ENCODE measurements at regions not wholly inside any gene's neighbourhood (a gene's known extent, or its start where the extent isn't known, plus 50 kb on each side); places are given as distances from the start of the nearest gene placed in this dataset.

GRCh38 chr2:173463846-173464245 is 109.2 kb downstream of the CDCA7 start:
- H3K27ac ChIP-seq = no peak overlapping the region
- TF ChIP-seq ZFX (IDR thresholded peaks at IDR 0.05; ENCODE audit: borderline replicate concordance) (no peak), CTCF (IDR thresholded peaks at IDR 0.05) (no peak)

GRCh38 chr2:173467751-173468150 is 113.1 kb downstream of the CDCA7 start:
- H3K27ac ChIP-seq = no peak overlapping the region
- TF ChIP-seq CTCF (IDR thresholded peaks at IDR 0.05) (no peak), ZFX (IDR thresholded peaks at IDR 0.05; ENCODE audit: borderline replicate concordance) (no peak)

- no peak overlapping the region for H3K27ac ChIP-seq
- TF ChIP-seq CTCF (IDR thresholded peaks at IDR 0.05) = no peak
- no peak for TF ChIP-seq ZFX (IDR thresholded peaks at IDR 0.05; ENCODE audit: borderline replicate concordance)
Measured at GRCh38 chr2:173468266-173468793, 113.7 kb downstream of the CDCA7 start.

GRCh38 chr2:173472112-173472511 is 117.4 kb downstream of the CDCA7 start:
- H3K27ac ChIP-seq = no peak overlapping the region
- TF ChIP-seq CTCF (IDR thresholded peaks at IDR 0.05) (no peak), ZFX (IDR thresholded peaks at IDR 0.05; ENCODE audit: borderline replicate concordance) (no peak)

- TF ChIP-seq CTCF (IDR thresholded peaks at IDR 0.05) = no peak
- TF ChIP-seq ZFX (IDR thresholded peaks at IDR 0.05; ENCODE audit: borderline replicate concordance) = no peak
- no peak overlapping the region for H3K27ac ChIP-seq
Measured at GRCh38 chr2:173483137-173483536, 128.5 kb downstream of the CDCA7 start.

- TF ChIP-seq CTCF (IDR thresholded peaks at IDR 0.05) (no peak), ZFX (IDR thresholded peaks at IDR 0.05; ENCODE audit: borderline replicate concordance) (no peak)
- H3K27ac ChIP-seq = no peak overlapping the region
Measured at GRCh38 chr2:173488861-173489260, 134.2 kb downstream of the CDCA7 start.

GRCh38 chr2:173491418-173491817 is 136.7 kb downstream of the CDCA7 start:
- TF ChIP-seq ZFX (IDR thresholded peaks at IDR 0.05; ENCODE audit: borderline replicate concordance) (no peak), CTCF (IDR thresholded peaks at IDR 0.05) (no peak)
- no peak overlapping the region for H3K27ac ChIP-seq
